Urinary bladder (tissue), 3 donors: ENCODE measurements at regions not wholly inside any gene's neighbourhood (a gene's known extent, or its start where the extent isn't known, plus 50 kb on each side); places are given as distances from the start of the nearest gene placed in this dataset.
"Not testable (repeated sequence)": the region's sequence is repeated elsewhere in the genome, so short reads cannot be mapped to it uniquely, and the experiment has no call there.

ENCODE experiments used
- DNase-seq: peaks from one replicate; pipeline ENCODE4 v3.0.0-alpha.2; 2015; ENCODE audit errors: extremely low spot score
- H3K27ac ChIP-seq: one replicate; pipeline ENCODE4 v1.5.1; 2013; ENCODE audit warnings: low read depth, mild to moderate bottlenecking, moderate library complexity
- H3K36me3 ChIP-seq: one replicate; pipeline ENCODE4 v1.6.1; 2013; ENCODE audit warnings: mild to moderate bottlenecking, moderate library complexity; ENCODE audit not compliant: insufficient read depth
- H3K4me1 ChIP-seq: one replicate; pipeline ENCODE4 v1.6.1; 2013; ENCODE audit warnings: mild to moderate bottlenecking, moderate library complexity; ENCODE audit not compliant: insufficient read depth
- H3K4me3 ChIP-seq: one replicate; pipeline ENCODE4 v1.5.1; 2013; ENCODE audit warnings: low read depth, low read length
- WGBS: extraction: QIAGEN DNeasy Blood & Tissue Kit; methylation state at CpG from one replicate; pipeline ENCODE4 v1.1.7; 2013; 5-methylcytosine and 5-hydroxymethylcytosine counted together
- donor health status: healthy with polysubstance abuse.
- donor health status: healthy.

GRCh38 chr1:221562542-221563475 is 179.1 kb downstream of the DUSP10 start:
- Histone ChIP-seq H3K4me3 (no peak overlapping the region), H3K27ac (no peak overlapping the region), H3K4me1 (no peaks in the 10 kb centered on the region), H3K36me3 (no peaks in the 10 kb centered on the region)
- no peak for DNase-seq
- 94% methylated on average over 9 of the region's 9 CpGs for WGBS

GRCh38 chr1:221563476-221563921 is 178.4 kb downstream of the DUSP10 start:
- no peak for DNase-seq

GRCh38 chr1:221564891-221565290 is 177.0 kb downstream of the DUSP10 start:
- Histone ChIP-seq H3K27ac (no peak overlapping the region), H3K4me3 (no peak overlapping the region), H3K36me3 (no peaks in the 10 kb centered on the region), H3K4me1 (no peaks in the 10 kb centered on the region)
- 75% methylated on average over 2 of the region's 2 CpGs for WGBS
- no peak for DNase-seq

More at GRCh38 chr1:221563476-221563921, 178.4 kb downstream of the DUSP10 start:
- Histone ChIP-seq H3K27ac (no peak overlapping the region), H3K4me1 (no peaks in the 10 kb centered on the region), H3K4me3 (no peak overlapping the region), H3K36me3 (no peaks in the 10 kb centered on the region)
- 95% methylated on average over 24 of the region's 24 CpGs for WGBS

- DNase-seq = no peak
- Histone ChIP-seq H3K4me1 (no peaks in the 10 kb centered on the region), H3K36me3 (no peaks in the 10 kb centered on the region), H3K27ac (no peak overlapping the region), H3K4me3 (no peak overlapping the region)
- 82% methylated on average over 5 of the region's 5 CpGs for WGBS
These were observed 176.2 kb downstream of the DUSP10 start for GRCh38 chr1:221565711-221566110.

GRCh38 chr1:221567859-221568507 is 173.9 kb downstream of the DUSP10 start:
- DNase-seq = no peak
- 77% methylated on average over 3 of the region's 3 CpGs for WGBS
- Histone ChIP-seq H3K36me3 (no peaks in the 10 kb centered on the region), H3K4me1 (peaks cover 1% of the 10 kb centered on the region), H3K27ac (no peak overlapping the region), H3K4me3 (no peak overlapping the region)

- H3K4me3 ChIP-seq = no peak overlapping the region
- no peak for DNase-seq
- 53% methylated on average over 5 of the region's 5 CpGs for WGBS
- peaks cover 3% of the 10 kb centered on the region for H3K4me1 ChIP-seq
- no peaks in the 10 kb centered on the region for H3K36me3 ChIP-seq
- no peak overlapping the region for H3K27ac ChIP-seq
These were observed 168.1 kb downstream of the DUSP10 start for GRCh38 chr1:221573756-221574155.

- H3K27ac ChIP-seq = no peak overlapping the region
- no peaks in the 10 kb centered on the region for H3K36me3 ChIP-seq
- 78% methylated on average over 2 of the region's 2 CpGs for WGBS
- no peak for DNase-seq
- no peak overlapping the region for H3K4me3 ChIP-seq
- peaks cover 3% of the 10 kb centered on the region for H3K4me1 ChIP-seq
These were observed 167.4 kb downstream of the DUSP10 start for GRCh38 chr1:221574529-221574928.

- H3K4me1 ChIP-seq = peaks cover 3% of the 10 kb centered on the region
- 68% methylated on average over 7 of the region's 7 CpGs for WGBS
- DNase-seq = no peak
- H3K36me3 ChIP-seq = no peaks in the 10 kb centered on the region
- H3K27ac ChIP-seq = no peak overlapping the region
- H3K4me3 ChIP-seq = no peak overlapping the region
These were observed 166.3 kb downstream of the DUSP10 start for GRCh38 chr1:221575605-221576004.

GRCh38 chr1:221576268-221576667 is 165.6 kb downstream of the DUSP10 start:
- no peak overlapping the region for H3K27ac ChIP-seq
- no peak for DNase-seq
- H3K4me3 ChIP-seq = no peak overlapping the region
- H3K4me1 ChIP-seq = peaks cover 3% of the 10 kb centered on the region
- no peaks in the 10 kb centered on the region for H3K36me3 ChIP-seq
- 66% methylated on average over 3 of the region's 3 CpGs for WGBS

GRCh38 chr1:221583465-221583864 is 158.4 kb downstream of the DUSP10 start:
- no peak for DNase-seq
- WGBS = 66% methylated on average over 2 of the region's 2 CpGs
- H3K36me3 ChIP-seq = no peaks in the 10 kb centered on the region
- no peaks in the 10 kb centered on the region for H3K4me1 ChIP-seq
- no peak overlapping the region for H3K27ac ChIP-seq
- H3K4me3 ChIP-seq = no peak overlapping the region

GRCh38 chr1:221587013-221587412 is 154.9 kb downstream of the DUSP10 start:
- not testable (repeated sequence) for DNase-seq

GRCh38 chr1:221591250-221591649 is 150.6 kb downstream of the DUSP10 start:
- DNase-seq, H3K36me3 ChIP-seq, H3K4me3 ChIP-seq, H3K4me1 ChIP-seq, H3K27ac ChIP-seq: not testable (repeated sequence)

More at GRCh38 chr1:221587013-221587412, 154.9 kb downstream of the DUSP10 start:
- not testable (repeated sequence) for H3K36me3 ChIP-seq, H3K4me3 ChIP-seq, H3K27ac ChIP-seq, H3K4me1 ChIP-seq
- 97% methylated on average over 1 of the region's 1 CpG for WGBS

GRCh38 chr1:221594576-221594975 is 147.3 kb downstream of the DUSP10 start:
- H3K27ac ChIP-seq = no peak overlapping the region
- no peaks in the 10 kb centered on the region for H3K36me3 ChIP-seq
- DNase-seq = no peak
- no peaks in the 10 kb centered on the region for H3K4me1 ChIP-seq
- H3K4me3 ChIP-seq = no peak overlapping the region
- WGBS = 55% methylated on average over 2 of the region's 2 CpGs

GRCh38 chr1:221598122-221598521 is 143.8 kb downstream of the DUSP10 start:
- no peaks in the 10 kb centered on the region for H3K36me3 ChIP-seq
- no peaks in the 10 kb centered on the region for H3K4me1 ChIP-seq
- no peak for DNase-seq
- WGBS = 83% methylated on average over 6 of the region's 6 CpGs
- H3K4me3 ChIP-seq = no peak overlapping the region
- H3K27ac ChIP-seq = no peak overlapping the region
